ENCODE measurements at regions not wholly inside any gene's neighbourhood (a gene's known extent, or its start where the extent isn't known, plus 50 kb on each side); places are given as distances from the start of the nearest gene placed in this dataset.

DNA sequence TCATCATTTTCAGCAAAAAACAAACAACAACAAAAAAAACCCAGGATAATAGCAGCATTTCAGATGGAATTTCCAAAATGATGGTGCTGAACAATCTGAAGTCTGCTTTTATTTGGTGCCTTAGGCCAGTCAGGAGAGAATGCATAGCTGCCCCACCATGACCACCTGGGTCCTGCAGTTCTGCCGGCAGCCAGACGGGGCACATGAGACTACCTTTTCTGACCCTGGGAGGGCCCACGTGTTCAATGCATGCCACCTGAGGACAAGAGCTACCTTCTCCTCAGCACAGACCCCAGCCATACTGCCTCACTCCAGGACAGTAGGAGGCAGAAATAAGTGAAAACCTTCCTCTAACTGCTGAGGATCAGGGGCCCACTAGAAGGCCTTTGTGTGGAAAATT is 295.8 kb upstream of the TSPY4 start:
- no peak overlapping the region for H3K14ac ChIP-seq (ENCODE audit: insufficient read length)
- H3K9me3 ChIP-seq (ENCODE audit: insufficient read depth in 2 of 2, low read depth in 1 of 2, low read length in 1 of 2) = peaks cover 0 to 16% of the 10 kb centered on the region in 2 experiments; a peak in 2 of 4 replicates
- H2BK12ac ChIP-seq (ENCODE audit: low read depth, low read length) = no peak overlapping the region
- H3K36me3 ChIP-seq (ENCODE audit: control insufficient read depth in 2 of 4, insufficient read depth in 4 of 4, low read length in 3 of 4) = no peaks in the 10 kb centered on the region; a peak in 1 of 8 replicates
- H3K9ac ChIP-seq (replicated peaks in 1 of 4; ENCODE audit: extremely low read depth in 1 of 4, low read depth in 3 of 4, low read length in 3 of 4) = no peak overlapping the region
- DNase-seq (ENCODE audit: low read depth in 1 of 2, low spot score in 2 of 2) (no peak), FAIRE-seq (no peak)
- no peak overlapping the region for H3K23ac ChIP-seq (ENCODE audit: insufficient read length)
- TF ChIP-seq CBX5 (IDR thresholded peaks at IDR 0.05; ENCODE audit: low read depth, low read length) (no peak), CREB1 (IDR thresholded peaks at IDR 0.05) (no peak), RAD21 (IDR thresholded peaks at IDR 0.05 in 1 of 2, conservative IDR thresholded peaks at IDR 0.05 in 1 of 2; ENCODE audit: low read depth in 2 of 2, low read length in 2 of 2) (no peak), CTBP2 (IDR thresholded peaks at IDR 0.05; ENCODE audit: borderline replicate concordance, insufficient read depth, insufficient read length, low read length) (no peak), GABPA (IDR thresholded peaks at IDR 0.05; ENCODE audit: borderline replicate concordance, insufficient read depth, low read length) (no peak), SIN3A (conservative IDR thresholded peaks at IDR 0.05 in 1 of 2, IDR thresholded peaks at IDR 0.05 in 1 of 2; ENCODE audit: low read depth in 1 of 2, low read length in 2 of 2) (no peak)
- TF ChIP-seq, protein P1, sequence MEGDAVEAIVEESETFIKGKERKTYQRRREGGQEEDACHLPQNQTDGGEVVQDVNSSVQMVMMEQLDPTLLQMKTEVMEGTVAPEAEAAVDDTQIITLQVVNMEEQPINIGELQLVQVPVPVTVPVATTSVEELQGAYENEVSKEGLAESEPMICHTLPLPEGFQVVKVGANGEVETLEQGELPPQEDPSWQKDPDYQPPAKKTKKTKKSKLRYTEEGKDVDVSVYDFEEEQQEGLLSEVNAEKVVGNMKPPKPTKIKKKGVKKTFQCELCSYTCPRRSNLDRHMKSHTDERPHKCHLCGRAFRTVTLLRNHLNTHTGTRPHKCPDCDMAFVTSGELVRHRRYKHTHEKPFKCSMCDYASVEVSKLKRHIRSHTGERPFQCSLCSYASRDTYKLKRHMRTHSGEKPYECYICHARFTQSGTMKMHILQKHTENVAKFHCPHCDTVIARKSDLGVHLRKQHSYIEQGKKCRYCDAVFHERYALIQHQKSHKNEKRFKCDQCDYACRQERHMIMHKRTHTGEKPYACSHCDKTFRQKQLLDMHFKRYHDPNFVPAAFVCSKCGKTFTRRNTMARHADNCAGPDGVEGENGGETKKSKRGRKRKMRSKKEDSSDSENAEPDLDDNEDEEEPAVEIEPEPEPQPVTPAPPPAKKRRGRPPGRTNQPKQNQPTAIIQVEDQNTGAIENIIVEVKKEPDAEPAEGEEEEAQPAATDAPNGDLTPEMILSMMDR (IDR thresholded peaks at IDR 0.05; ENCODE audit: control extremely low read depth in 1 of 3, insufficient read depth in 1 of 3, low read depth in 1 of 3, low read length in 3 of 3) = peak in 1 of 3 experiments; percentile 4; a peak in 1 of 4 replicates
- TF ChIP-seq, protein P2, sequence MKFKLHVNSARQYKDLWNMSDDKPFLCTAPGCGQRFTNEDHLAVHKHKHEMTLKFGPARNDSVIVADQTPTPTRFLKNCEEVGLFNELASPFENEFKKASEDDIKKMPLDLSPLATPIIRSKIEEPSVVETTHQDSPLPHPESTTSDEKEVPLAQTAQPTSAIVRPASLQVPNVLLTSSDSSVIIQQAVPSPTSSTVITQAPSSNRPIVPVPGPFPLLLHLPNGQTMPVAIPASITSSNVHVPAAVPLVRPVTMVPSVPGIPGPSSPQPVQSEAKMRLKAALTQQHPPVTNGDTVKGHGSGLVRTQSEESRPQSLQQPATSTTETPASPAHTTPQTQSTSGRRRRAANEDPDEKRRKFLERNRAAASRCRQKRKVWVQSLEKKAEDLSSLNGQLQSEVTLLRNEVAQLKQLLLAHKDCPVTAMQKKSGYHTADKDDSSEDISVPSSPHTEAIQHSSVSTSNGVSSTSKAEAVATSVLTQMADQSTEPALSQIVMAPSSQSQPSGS (IDR thresholded peaks at IDR 0.05; ENCODE audit: low read length) = no peak
- no peak overlapping the region for H2AK5ac ChIP-seq (ENCODE audit: low read depth, low read length)
- H4K5ac ChIP-seq (ENCODE audit: insufficient read length, low read depth, low read length) = no peak overlapping the region
- ChIA-PET CTCF (ENCODE audit: partially characterized antibody) (no interaction called here), POLR2A (ENCODE audit: partially characterized antibody) (no interaction called here)
- H4K8ac ChIP-seq (ENCODE audit: extremely low read depth, insufficient read depth, low read length) = no peak overlapping the region
- no peak overlapping the region for H2AFZ ChIP-seq (ENCODE audit: low read length)
- no peak overlapping the region for H4K91ac ChIP-seq (replicated peaks; ENCODE audit: insufficient read length, low read length)
- H3K4ac ChIP-seq (replicated peaks; ENCODE audit: insufficient read length, low read depth, low read length) = no peak overlapping the region
- no peaks in the 10 kb centered on the region for H3K79me1 ChIP-seq (ENCODE audit: low read depth, low read length)
- no peak overlapping the region for H2BK120ac ChIP-seq (replicated peaks; ENCODE audit: low read depth, low read length)
- no peaks in the 10 kb centered on the region for H3K4me1 ChIP-seq (replicated peaks in 1 of 4; ENCODE audit: control insufficient read depth in 3 of 4, insufficient read depth in 4 of 4, low read length in 3 of 4)
- no peak overlapping the region for H3K56ac ChIP-seq (replicated peaks; ENCODE audit: insufficient read length, low read depth, low read length)
- no peaks in the 10 kb centered on the region for H3K79me2 ChIP-seq (ENCODE audit: control insufficient read depth in 1 of 2, insufficient read depth in 2 of 2, low read length in 2 of 2)
- WGBS, 2 experiments (ENCODE audit: extremely low coverage in 1 of 2, insufficient coverage in 1 of 2, insufficient read length in 1 of 2, insufficient replicate concordance in 2 of 2, low coverage in 1 of 2, low lambda C conversion rate in 2 of 2, missing lambda C conversion rate in 1 of 2) = 100% methylated on average over 1 of the region's 3 CpGs; no CpG with 5 or more reads in 1 of the 2 experiments
- no peak overlapping the region for H3K4me3 ChIP-seq (ENCODE audit: extremely low read depth in 1 of 4, insufficient read depth in 2 of 4, low read depth in 3 of 4, low read length in 4 of 4)
- H2BK15ac ChIP-seq (ENCODE audit: low read length) = no peak overlapping the region
- H3K23me2 ChIP-seq (ENCODE audit: low read depth, low read length) = no peaks in the 10 kb centered on the region
- no peak overlapping the region for H3K4me2 ChIP-seq (ENCODE audit: insufficient read depth in 1 of 2, low read depth in 2 of 2, low read length in 2 of 2)
- no peak overlapping the region for H3K18ac ChIP-seq (ENCODE audit: extremely low read depth, low read length)
- H3K27ac ChIP-seq (ENCODE audit: low read depth, low read length) = no peak overlapping the region
- H2BK5ac ChIP-seq (ENCODE audit: low read depth, low read length) = no peak overlapping the region
- no peak overlapping the region for H2BK20ac ChIP-seq (ENCODE audit: low read length)
- no peaks in the 10 kb centered on the region for H4K20me1 ChIP-seq (replicated peaks in 1 of 2; ENCODE audit: control insufficient read depth in 1 of 2, insufficient read depth in 2 of 2, low read length in 2 of 2)
- no peaks in the 10 kb centered on the region for H3K27me3 ChIP-seq (replicated peaks in 1 of 4; ENCODE audit: control insufficient read depth in 3 of 4, extremely low read depth in 1 of 4, insufficient read depth in 3 of 4, low read length in 3 of 4)
